ENCODE measurements at regions not wholly inside any gene's neighbourhood (a gene's known extent, or its start where the extent isn't known, plus 50 kb on each side); places are given as distances from the start of the nearest gene placed in this dataset.

- TF ChIP-seq, protein P1, sequence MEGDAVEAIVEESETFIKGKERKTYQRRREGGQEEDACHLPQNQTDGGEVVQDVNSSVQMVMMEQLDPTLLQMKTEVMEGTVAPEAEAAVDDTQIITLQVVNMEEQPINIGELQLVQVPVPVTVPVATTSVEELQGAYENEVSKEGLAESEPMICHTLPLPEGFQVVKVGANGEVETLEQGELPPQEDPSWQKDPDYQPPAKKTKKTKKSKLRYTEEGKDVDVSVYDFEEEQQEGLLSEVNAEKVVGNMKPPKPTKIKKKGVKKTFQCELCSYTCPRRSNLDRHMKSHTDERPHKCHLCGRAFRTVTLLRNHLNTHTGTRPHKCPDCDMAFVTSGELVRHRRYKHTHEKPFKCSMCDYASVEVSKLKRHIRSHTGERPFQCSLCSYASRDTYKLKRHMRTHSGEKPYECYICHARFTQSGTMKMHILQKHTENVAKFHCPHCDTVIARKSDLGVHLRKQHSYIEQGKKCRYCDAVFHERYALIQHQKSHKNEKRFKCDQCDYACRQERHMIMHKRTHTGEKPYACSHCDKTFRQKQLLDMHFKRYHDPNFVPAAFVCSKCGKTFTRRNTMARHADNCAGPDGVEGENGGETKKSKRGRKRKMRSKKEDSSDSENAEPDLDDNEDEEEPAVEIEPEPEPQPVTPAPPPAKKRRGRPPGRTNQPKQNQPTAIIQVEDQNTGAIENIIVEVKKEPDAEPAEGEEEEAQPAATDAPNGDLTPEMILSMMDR (IDR thresholded peaks at IDR 0.05; ENCODE audit: unreplicated experiment): no peak
- Mint-ChIP-seq H3K27me3 (ENCODE audit: unreplicated experiment) (no peaks in the 10 kb centered on the region), H3K27ac (ENCODE audit: unreplicated experiment) (no peak overlapping the region), H3K4me1 (ENCODE audit: low read depth, unreplicated experiment) (no peaks in the 10 kb centered on the region), H3K36me3 (ENCODE audit: insufficient read depth, unreplicated experiment) (no peaks in the 10 kb centered on the region), H3K9me3 (ENCODE audit: low read depth, unreplicated experiment) (no peaks in the 10 kb centered on the region), H3K4me3 (ENCODE audit: low read depth, unreplicated experiment) (no peak overlapping the region)
- DNase-seq: no peak
- no TSS peak for BruUV-seq (replicated peaks)
- intact Hi-C loops (cut with micrococcal nuclease; ENCODE audit: unreplicated experiment): no loop called here
- CTCF ChIA-PET: interaction anchor here (0.5 kb wide), 1 partner anchor 9 kb away, joined by 3 read pairs; no protein-coding TSS in a partner anchor
Measured at GRCh38 chr12:32027684-32028365, 68.6 kb downstream of the RESF1 start.

- no peak for DNase-seq
- Mint-ChIP-seq H3K4me3 (ENCODE audit: low read depth, unreplicated experiment) (no peak overlapping the region), H3K27me3 (ENCODE audit: unreplicated experiment) (no peaks in the 10 kb centered on the region), H3K9me3 (ENCODE audit: low read depth, unreplicated experiment) (no peaks in the 10 kb centered on the region), H3K4me1 (ENCODE audit: low read depth, unreplicated experiment) (no peaks in the 10 kb centered on the region), H3K36me3 (ENCODE audit: insufficient read depth, unreplicated experiment) (no peaks in the 10 kb centered on the region), H3K27ac (ENCODE audit: unreplicated experiment) (no peak overlapping the region)
- no TSS peak for BruUV-seq (replicated peaks)
- CTCF ChIA-PET: no interaction called here
- intact Hi-C loops (cut with micrococcal nuclease; ENCODE audit: unreplicated experiment): no loop called here
- TF ChIP-seq, protein P1 (IDR thresholded peaks at IDR 0.05; ENCODE audit: unreplicated experiment): no peak
Measured at GRCh38 chr12:32030151-32030550, 70.9 kb downstream of the RESF1 start.

DNA sequence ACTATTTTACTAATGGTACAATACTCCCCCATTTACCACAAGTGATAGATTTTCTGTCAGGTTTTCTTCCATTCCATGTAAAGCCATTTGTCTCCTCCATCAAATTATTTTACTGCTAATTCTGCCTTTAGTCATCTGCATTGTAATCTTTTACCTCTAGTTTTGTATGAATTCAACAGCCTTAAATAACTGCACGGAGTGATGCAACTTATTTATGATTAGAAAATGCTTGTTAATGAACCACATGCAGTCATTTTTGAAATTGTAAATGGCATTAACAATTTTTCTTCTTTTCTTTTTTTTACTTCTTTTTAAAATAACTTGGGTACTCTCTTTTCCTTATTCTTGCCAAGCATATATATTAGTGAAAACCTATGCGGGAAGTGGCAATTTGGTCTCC lies 71.5 kb downstream of the RESF1 start:
- H3K27me3 Mint-ChIP-seq (ENCODE audit: unreplicated experiment): no peaks in the 10 kb centered on the region
- no peaks in the 10 kb centered on the region for H3K9me3 Mint-ChIP-seq (ENCODE audit: low read depth, unreplicated experiment)
- TF ChIP-seq, protein P1 (IDR thresholded peaks at IDR 0.05; ENCODE audit: unreplicated experiment): no peak
- BruUV-seq (replicated peaks): no TSS peak
- DNase-seq: no peak
- intact Hi-C loops (cut with micrococcal nuclease; ENCODE audit: unreplicated experiment): no loop called here
- H3K4me3 Mint-ChIP-seq (ENCODE audit: low read depth, unreplicated experiment): no peak overlapping the region
- no peaks in the 10 kb centered on the region for H3K4me1 Mint-ChIP-seq (ENCODE audit: low read depth, unreplicated experiment)
- CTCF ChIA-PET: no interaction called here
- H3K36me3 Mint-ChIP-seq (ENCODE audit: insufficient read depth, unreplicated experiment): no peaks in the 10 kb centered on the region
- H3K27ac Mint-ChIP-seq (ENCODE audit: unreplicated experiment): no peak overlapping the region

- no TSS peak for BruUV-seq (replicated peaks)
- TF ChIP-seq, protein P1 (IDR thresholded peaks at IDR 0.05; ENCODE audit: unreplicated experiment): no peak
- Mint-ChIP-seq H3K4me3 (ENCODE audit: low read depth, unreplicated experiment) (no peak overlapping the region), H3K4me1 (ENCODE audit: low read depth, unreplicated experiment) (no peaks in the 10 kb centered on the region), H3K9me3 (ENCODE audit: low read depth, unreplicated experiment) (no peaks in the 10 kb centered on the region), H3K36me3 (ENCODE audit: insufficient read depth, unreplicated experiment) (no peaks in the 10 kb centered on the region), H3K27ac (ENCODE audit: unreplicated experiment) (no peak overlapping the region), H3K27me3 (ENCODE audit: unreplicated experiment) (no peaks in the 10 kb centered on the region)
- CTCF ChIA-PET: interaction anchor here (0.5 kb wide), 1 partner anchor 402 kb away, joined by 4 read pairs; no protein-coding TSS in a partner anchor
- intact Hi-C loops (cut with micrococcal nuclease; ENCODE audit: unreplicated experiment): no loop called here
- DNase-seq: no peak
Measured at GRCh38 chr12:32031109-32031508, 71.9 kb downstream of the RESF1 start.
